Activated B cell treated with CpG ODN at 0.5 μM for 24 hours (primary cell): ENCODE measurements at regions not wholly inside any gene's neighbourhood (a gene's known extent, or its start where the extent isn't known, plus 50 kb on each side); places are given as distances from the start of the nearest gene placed in this dataset.

Experiments used
- ATAC-seq: fragments of 200-7000 bp; cut with Tn5 transposase; one replicate; pipeline ENCODE4 v1.10.0; 2021; ENCODE audit warnings: low read depth, mild to moderate bottlenecking, moderate library complexity
- CTCF ChIA-PET: fragments of 350-600 bp; sonication (Branson Sonifier 250); formaldehyde crosslinking; loops from one replicate; lab custom pipeline; 2021; ENCODE audit warnings: antibody characterized with exemption; lab: Charles Lee
- POLR2A ChIA-PET: fragments of 350-600 bp; sonication (Branson Sonifier 250); formaldehyde crosslinking; loops from one replicate; lab custom pipeline; 2021; ENCODE audit warnings: antibody characterized with exemption; lab: Charles Lee
- DNase-seq: peaks from one replicate; pipeline ENCODE4 v3.0.0; 2022
- H3K27ac Mint-ChIP-seq: one replicate; pipeline ENCODE4 v1.8.0; 2020; ENCODE audit warnings: mixed read lengths
- H3K27me3 Mint-ChIP-seq: one replicate; pipeline ENCODE4 v1.8.0; 2021; ENCODE audit warnings: mixed read lengths
- H3K36me3 Mint-ChIP-seq: one replicate; pipeline ENCODE4 v1.8.0; 2021; ENCODE audit warnings: low read depth, mixed read lengths
- H3K4me1 Mint-ChIP-seq: one replicate; pipeline ENCODE4 v1.8.0; 2021; ENCODE audit warnings: mixed read lengths
- H3K4me3 Mint-ChIP-seq: one replicate; pipeline ENCODE4 v1.8.0; 2020; ENCODE audit warnings: mild to moderate bottlenecking, mixed read lengths
- H3K9me3 Mint-ChIP-seq: one replicate; pipeline ENCODE4 v1.8.0; 2020; ENCODE audit warnings: mixed read lengths
- intact Hi-C: fragments of 100-400 bp; cut with micrococcal nuclease; formaldehyde crosslinking; loops from one replicate; pipeline ENCODE4 v1.15.1; 2024
- TF ChIP-seq, protein P1 (sequence below): fragments of 200-600 bp; IDR thresholded peaks from one replicate; pipeline ENCODE4 v1.8.0; 2022; ENCODE audit warnings: antibody characterized with exemption, mild to moderate bottlenecking

DNA sequence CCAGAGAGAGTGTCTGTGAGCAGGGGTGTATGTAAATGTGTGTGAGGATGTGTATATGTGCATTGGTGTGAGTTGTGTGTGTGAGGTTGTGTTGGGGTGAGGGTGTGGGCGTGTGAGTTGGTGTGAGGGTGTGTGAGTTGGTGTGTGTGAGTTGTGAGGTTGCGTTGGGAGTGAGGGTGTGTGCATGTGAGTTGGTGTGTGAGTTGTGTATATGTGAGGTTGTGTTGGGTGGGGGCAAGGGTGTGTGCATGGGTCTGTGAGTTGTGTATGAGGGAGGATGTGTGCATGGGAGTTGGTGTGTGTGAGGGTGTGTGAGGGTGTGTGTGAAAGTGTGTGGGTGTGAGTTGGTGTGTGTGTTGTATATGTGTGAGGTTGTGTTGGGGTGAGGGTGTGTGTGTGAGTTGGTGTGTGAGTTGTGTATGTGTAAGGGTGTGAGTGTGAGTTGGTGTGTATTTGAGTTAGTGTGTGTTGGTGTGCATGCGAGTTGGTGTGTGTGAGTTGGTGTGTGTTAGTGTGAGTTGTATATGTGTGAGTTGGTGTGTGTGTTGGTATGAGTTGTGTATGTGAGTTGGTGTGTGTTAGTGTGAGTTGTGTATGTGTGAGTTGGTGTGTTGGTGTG is 161.6 kb upstream of the IER5L start:
- Mint-ChIP-seq H3K4me3 (no peak overlapping the region), H3K4me1 (peaks cover 14% of the 10 kb centered on the region)
- intact Hi-C loops: loop anchor here (5.0 kb wide), 1 partner anchor 43 kb away; no protein-coding TSS in a partner anchor

DNA sequence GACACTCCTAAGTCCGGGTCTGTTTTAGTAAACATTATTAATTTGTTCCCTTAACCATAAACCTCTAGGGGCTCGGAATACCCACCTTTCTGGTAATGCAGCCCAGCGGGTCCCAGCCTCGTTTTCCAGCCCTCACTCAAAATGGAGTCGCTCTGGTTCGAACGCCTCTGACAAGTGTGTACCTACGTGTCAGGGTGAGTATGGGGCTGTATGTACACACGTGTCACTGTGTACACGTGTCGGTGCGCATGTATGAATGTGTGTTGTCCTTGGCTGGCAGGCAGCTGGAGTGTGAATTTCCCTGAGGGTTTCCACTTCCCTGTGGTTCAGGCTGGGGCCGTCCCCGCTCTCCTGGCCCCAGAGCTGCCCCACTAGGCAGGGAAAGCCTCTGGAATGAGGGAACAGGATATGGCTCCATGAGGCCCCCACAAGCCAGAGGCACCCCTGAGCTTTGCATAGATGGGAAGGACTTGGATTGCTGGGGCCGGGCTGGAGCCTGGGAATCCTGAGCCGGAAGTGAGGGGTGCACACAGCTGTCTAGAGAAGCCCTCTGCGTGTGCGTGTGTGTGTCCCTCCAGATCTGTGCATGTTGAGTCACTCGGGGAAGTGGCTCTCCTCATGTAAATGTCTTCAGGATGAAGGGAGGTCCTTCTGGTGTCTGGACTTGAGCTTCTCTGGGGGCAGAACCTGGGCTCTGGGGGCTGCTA is 160.8 kb upstream of the IER5L start:
- POLR2A ChIA-PET: interaction anchor here (0.6 to 0.8 kb wide), 4 partner anchors 122 to 286 kb away, joined by 3 to 5 read pairs (median 3); no protein-coding TSS in a partner anchor
- no peaks in the 10 kb centered on the region for H3K36me3 Mint-ChIP-seq

More for the DNA sequence above, 161.6 kb upstream of the IER5L start:
- peaks cover 23% of the 10 kb centered on the region for H3K27me3 Mint-ChIP-seq
- no peaks in the 10 kb centered on the region for H3K36me3 Mint-ChIP-seq
- no peaks in the 10 kb centered on the region for H3K9me3 Mint-ChIP-seq
- H3K27ac Mint-ChIP-seq: no peak overlapping the region
- POLR2A ChIA-PET: interaction anchor here (0.8 kb wide), 1 partner anchor 121 kb away, joined by 3 read pairs; no protein-coding TSS in a partner anchor
- ATAC-seq (no peak), DNase-seq (no peak)
- TF ChIP-seq, protein P1, sequence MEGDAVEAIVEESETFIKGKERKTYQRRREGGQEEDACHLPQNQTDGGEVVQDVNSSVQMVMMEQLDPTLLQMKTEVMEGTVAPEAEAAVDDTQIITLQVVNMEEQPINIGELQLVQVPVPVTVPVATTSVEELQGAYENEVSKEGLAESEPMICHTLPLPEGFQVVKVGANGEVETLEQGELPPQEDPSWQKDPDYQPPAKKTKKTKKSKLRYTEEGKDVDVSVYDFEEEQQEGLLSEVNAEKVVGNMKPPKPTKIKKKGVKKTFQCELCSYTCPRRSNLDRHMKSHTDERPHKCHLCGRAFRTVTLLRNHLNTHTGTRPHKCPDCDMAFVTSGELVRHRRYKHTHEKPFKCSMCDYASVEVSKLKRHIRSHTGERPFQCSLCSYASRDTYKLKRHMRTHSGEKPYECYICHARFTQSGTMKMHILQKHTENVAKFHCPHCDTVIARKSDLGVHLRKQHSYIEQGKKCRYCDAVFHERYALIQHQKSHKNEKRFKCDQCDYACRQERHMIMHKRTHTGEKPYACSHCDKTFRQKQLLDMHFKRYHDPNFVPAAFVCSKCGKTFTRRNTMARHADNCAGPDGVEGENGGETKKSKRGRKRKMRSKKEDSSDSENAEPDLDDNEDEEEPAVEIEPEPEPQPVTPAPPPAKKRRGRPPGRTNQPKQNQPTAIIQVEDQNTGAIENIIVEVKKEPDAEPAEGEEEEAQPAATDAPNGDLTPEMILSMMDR: no peak
- CTCF ChIA-PET: no interaction called here

DNA sequence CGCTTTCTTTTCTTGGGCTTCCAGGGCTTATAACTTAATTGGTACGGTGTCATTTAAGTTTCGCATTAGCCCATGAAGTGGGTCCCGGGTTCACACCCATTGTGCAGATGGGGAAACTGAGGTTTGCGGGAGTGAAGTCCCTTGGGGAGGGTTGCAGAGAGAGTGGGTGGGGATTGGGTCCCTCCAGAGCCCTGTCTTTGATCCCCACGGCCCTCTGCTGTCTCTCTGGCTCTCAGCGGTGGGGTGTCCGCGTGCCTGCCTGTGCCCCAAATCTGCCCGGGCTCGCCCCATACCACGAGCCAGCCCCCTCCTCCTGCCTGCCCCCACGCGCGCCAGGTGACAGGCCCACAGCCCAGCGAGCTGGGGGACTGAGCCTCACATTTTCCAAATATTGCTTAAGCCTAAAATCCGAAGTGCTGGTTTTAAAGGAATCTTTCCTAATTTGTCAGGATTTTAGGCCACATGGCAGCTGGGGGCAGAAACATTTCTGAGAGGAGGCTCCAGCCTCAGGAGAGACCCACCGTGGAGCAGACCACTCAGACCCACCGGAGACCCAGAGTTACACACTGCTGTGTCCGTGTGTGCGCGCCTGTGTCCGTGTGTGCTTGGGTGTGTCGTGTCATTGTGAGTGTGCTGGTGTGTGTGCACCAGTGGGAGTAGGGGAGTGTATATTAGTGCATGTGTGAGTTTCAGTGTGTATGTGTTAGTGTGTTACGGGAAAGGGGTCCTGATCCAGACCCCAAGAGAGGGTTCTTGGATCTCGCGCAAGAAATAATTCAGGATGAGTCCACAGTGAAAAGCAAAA is 159.5 kb upstream of the IER5L start:
- no peaks in the 10 kb centered on the region for H3K36me3 Mint-ChIP-seq
- no peaks in the 10 kb centered on the region for H3K9me3 Mint-ChIP-seq
- TF ChIP-seq, protein P1: no peak
- no peak for DNase-seq
- H3K27me3 Mint-ChIP-seq: peaks cover 33% of the 10 kb centered on the region
- CTCF ChIA-PET: no interaction called here
- H3K27ac Mint-ChIP-seq: no peak overlapping the region
- intact Hi-C loops: loop anchor here (2.0 to 5.0 kb wide), 2 partner anchors 17 to 45 kb away; no protein-coding TSS in a partner anchor
- no peak overlapping the region for H3K4me3 Mint-ChIP-seq
- POLR2A ChIA-PET: no interaction called here
- H3K4me1 Mint-ChIP-seq: peaks cover 22% of the 10 kb centered on the region
- ATAC-seq: no peak

More for the DNA sequence above, 160.8 kb upstream of the IER5L start:
- no peaks in the 10 kb centered on the region for H3K9me3 Mint-ChIP-seq
- H3K27me3 Mint-ChIP-seq: peaks cover 28% of the 10 kb centered on the region
- CTCF ChIA-PET: no interaction called here
- TF ChIP-seq, protein P1: no peak
- no peak overlapping the region for H3K4me3 Mint-ChIP-seq
- H3K4me1 Mint-ChIP-seq: peaks cover 19% of the 10 kb centered on the region
- no peak for ATAC-seq
- H3K27ac Mint-ChIP-seq: no peak overlapping the region
- intact Hi-C loops: loop anchor here (5.0 kb wide), 1 partner anchor 43 kb away; no protein-coding TSS in a partner anchor
- DNase-seq: no peak

DNA sequence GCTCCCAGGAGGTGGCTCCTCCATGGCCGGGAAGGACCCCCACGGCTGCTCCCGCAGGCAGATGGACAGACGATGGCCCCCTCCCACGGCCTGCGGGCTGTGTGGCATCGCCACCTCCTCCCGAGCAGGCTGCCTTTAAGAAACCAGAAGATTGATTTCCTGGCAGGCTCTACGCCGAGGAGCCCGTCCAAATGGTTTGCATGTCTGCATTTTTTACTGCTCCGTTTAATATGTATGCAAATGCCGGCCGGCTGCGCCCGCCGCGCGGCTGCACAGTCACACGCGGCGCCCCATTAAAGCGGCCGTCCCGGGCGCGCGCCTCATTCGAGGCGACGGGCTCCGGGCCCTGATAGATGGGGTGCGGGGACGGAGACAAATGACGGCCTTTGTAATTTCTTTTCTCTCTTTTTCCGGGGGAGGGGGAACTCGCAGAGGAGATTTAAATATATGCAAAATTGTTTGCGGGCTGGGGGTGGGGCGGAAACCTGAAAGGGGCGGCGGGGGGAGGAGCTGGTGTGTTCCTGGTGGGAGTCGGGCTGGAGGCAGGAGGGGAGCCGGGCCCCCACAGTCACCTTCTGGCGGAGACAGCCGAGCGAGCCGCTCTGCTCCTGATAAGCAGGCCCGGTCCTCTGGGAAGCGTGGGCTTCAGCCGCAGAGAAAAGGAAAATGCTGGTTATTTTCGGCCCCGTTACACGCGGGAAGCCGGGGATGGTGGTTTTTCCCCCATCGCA is 158.7 kb upstream of the IER5L start:
- Mint-ChIP-seq H3K4me3 (peak overlapping the region; percentile 75), H3K27me3 (peaks cover 33% of the 10 kb centered on the region), H3K27ac (no peak overlapping the region), H3K4me1 (peaks cover 22% of the 10 kb centered on the region), H3K36me3 (no peaks in the 10 kb centered on the region), H3K9me3 (no peaks in the 10 kb centered on the region)
- POLR2A ChIA-PET: interaction anchor here (2.3 kb wide), 1 partner anchor 16 kb away, joined by 7 read pairs; no protein-coding TSS in a partner anchor
- TF ChIP-seq, protein P1: no peak
- DNase-seq: peak; percentile 33
- CTCF ChIA-PET: no interaction called here
- intact Hi-C loops: loop anchor here (2.0 to 5.0 kb wide), 2 partner anchors 16 to 46 kb away; no protein-coding TSS in a partner anchor
- peak; percentile 78 for ATAC-seq
